GM21737 (cell line): ENCODE measurements at regions not wholly inside any gene's neighbourhood (a gene's known extent, or its start where the extent isn't known, plus 50 kb on each side); places are given as distances from the start of the nearest gene placed in this dataset.
"Not testable (repeated sequence)": the region's sequence is repeated elsewhere in the genome, so short reads cannot be mapped to it uniquely, and the experiment has no call there.

Experiments used
- ATAC-seq: cut with Tn5 transposase; IDR thresholded peaks from one replicate; pipeline ENCODE4 v1.9.1; 2021; ENCODE audit warnings: mild to moderate bottlenecking, moderate library complexity; ENCODE audit not compliant: unreplicated experiment

DNA sequence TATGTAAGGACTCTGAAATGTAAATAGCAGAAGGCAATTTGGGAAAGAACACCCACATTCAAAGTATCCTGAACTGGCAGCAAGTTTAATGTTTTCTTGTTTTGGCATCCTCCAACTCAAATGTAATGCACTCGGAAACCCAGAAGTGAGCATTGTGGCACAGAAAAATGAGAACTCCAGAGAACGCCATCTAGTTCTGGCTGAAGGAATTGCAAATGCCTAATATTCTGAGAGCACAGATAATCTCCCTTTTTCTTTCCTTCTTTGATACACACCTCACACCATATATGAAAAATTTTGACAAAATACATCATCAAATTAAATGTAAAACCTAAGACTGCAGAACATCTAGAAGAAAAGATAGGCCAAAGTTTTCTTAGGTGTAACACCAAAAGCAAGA is 52.1 kb downstream of the PWWP3B start:
- ATAC-seq = no peak

DNA sequence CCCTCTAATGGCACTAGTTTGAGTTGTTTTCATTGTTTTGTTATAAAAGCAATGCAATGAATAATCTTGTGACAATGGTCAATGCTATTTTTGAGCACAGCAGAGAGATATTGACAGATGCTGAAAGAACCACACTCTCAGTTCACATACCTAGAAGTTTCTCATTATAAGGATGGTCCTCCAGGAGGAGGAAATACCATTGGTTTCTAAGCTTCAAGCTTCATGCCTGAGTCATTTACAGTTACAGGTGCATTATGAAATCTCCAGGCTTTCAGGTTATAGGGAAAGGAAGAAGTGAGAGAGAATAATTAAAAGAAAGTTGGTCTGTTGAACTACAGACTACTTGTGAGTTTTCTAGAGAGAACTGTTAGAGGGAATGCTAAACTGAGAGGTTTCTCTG is 75.3 kb downstream of the PWWP3B start:
- ATAC-seq = no peak

DNA sequence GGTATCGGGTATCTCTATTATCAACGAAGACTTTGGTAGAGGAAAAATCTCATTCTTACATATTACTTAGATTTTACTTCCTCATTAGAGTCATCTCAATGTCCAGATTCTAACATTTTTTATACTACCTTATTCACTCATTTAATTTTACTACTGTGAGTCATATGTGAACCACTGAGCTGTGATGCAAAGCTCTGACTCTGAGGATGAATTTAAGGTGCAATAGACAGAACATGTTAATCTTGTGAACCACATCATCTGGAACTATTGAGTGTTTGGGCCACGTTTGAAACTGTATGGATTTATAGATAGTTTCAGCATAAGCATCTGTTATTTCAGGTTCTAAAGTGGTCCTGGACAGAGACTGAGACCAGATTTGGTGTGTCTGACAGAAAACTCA is 78.4 kb downstream of the PWWP3B start:
- no peak for ATAC-seq

DNA sequence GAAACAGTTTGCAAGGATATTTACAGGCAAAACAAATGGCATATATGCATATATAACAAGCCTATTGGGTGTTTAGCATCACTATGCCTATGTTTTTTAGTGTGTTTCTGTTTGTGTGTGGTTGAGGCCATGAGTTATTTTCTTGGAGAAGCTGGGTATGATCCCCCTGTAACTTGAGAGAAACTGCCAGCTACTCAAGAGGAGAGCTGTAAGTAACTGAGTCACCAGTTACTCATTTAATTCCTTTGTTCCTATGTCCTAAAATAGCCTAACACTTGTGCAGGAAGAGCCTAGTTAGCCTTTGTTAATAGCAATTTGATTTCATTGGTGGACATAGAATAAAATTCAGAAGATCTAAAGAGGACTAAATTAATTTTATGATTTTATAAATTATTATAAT is 79.1 kb downstream of the PWWP3B start:
- ATAC-seq = no peak

DNA sequence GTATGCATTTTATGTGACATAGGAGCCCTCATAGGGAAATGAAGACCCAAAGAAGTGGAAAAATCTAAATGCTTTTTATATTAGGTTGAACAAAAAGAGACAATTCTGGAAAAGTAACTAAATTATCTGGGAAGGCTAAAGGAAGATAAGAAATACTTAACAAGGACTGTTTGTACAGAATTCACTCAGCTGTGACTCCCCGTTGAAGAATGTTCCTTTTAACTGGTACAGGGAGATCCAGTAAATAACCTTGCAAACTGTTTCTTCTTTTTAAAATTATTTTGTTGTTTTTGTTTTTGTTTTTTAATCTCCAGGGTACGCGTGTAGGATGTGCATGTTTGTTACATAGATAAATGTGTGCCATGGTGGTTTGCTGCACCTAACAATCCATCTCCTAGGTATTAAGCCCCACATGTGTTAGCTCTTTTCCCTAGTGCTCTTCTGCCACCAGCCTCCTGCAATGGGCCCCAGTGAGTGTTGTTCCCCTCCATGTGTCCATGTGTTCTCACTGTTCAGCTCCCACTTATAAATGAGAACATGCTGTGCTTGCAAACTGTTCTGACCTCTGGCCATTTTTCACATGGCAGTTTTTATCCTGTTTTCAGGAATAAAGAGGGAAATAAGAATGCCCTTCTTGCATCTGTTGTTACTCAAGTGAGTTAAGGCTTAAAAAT is 81.7 kb downstream of the PWWP3B start:
- no peak for ATAC-seq

DNA sequence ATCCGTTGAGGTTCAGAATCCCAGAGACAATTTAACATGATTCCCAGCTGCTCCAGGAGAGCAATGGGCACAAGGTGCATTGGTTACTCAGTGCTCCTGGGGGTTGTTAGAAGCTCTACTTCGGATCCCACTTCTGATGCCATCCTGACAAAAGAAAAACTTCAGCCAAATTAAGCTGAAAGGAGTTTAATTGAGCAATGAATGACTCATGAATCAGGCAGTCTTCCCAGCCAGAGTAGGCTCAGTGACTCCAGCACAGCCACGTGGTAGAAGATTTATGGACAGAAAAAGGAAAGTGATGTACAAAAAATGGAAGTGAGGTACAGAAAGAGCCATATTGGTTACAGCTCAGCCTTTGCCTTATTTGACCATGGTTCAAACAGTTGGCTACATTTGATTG is 95.7 kb downstream of the PWWP3B start:
- ATAC-seq = no peak

DNA sequence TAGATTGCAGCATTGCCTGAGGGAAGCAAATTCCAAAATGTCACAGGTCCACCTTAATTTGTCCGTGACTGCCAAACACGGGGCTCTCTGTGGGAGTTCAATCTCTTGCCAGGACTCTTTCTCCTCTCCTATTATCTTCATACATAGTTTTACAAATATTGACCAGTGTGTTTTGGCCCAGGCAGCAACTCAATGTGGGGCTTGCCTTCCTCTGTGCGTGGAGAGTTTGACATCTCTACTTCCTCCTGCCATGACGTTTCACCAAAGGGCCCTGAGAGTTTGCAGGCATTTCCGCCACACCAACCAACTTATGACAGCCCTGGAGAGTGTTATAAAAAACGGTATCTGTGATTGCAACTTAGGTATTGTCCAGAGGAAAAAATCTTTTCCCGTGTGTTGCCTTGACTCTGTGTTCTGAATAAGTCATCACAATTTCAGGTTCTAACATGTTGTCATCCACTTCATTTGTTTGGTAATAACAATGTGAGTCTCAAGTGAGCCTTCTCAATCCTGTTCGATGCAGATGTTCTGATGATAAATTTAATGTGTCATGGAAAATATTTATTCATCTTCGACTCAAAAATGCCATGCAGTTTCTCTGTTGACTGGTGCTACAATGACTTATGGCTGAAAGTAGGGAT is 106.0 kb downstream of the PWWP3B start:
- not testable (repeated sequence) for ATAC-seq

DNA sequence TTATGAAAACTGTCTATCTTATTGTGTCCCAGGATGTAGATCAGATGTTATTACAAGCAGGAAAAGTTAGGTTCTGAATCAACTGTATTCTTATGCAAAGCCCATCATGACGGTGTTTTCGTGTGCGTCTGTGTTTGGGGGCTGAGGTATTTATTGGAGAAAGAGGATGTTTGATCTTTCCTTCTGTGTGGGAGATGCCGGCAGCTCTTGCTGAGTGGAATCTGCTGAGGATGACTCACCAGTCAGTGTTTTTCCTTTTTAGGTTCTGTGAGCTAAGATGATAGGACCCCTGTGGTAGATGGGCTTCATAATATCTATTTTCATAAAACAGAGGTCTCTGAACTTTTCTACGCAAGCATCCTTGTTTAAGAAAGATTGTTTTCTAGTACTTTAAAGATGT is 107.1 kb downstream of the PWWP3B start:
- ATAC-seq = not testable (repeated sequence)

DNA sequence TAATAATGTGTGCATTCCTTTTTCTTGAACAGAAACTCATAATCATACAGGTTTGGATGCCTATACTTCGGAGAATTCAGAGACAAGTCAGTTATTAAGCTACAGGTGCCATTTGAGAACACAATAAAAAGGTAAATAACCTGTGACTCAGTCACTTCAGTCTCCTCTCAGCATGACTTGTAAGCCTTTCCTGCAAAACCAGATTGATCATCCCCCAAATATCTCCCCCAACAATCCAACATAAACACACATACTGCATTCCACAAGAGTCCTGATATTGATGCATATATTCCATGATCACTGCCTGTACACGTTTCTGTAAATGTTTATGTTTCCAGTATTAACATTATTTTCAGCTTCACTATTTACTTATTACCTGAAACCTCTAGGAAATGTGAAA is 110.8 kb downstream of the PWWP3B start:
- no peak for ATAC-seq

DNA sequence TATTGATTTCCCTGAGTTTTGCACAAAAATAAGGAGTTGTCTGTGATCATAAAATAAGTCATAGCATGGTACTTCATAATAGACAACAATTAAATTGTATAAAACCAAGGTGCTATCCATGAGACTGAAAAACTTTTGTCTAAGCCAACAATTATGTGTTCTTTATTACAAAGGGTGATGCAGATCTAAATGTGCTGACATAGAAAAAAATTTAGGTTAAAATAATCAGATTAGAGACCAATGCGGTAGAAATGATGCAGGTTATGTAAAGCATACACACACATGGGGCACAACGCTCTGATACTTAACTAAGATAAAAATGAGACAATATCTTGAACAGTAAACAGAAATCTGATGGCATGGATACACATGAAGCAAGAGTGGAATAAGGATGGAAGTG is 113.3 kb downstream of the PWWP3B start:
- no peak for ATAC-seq

DNA sequence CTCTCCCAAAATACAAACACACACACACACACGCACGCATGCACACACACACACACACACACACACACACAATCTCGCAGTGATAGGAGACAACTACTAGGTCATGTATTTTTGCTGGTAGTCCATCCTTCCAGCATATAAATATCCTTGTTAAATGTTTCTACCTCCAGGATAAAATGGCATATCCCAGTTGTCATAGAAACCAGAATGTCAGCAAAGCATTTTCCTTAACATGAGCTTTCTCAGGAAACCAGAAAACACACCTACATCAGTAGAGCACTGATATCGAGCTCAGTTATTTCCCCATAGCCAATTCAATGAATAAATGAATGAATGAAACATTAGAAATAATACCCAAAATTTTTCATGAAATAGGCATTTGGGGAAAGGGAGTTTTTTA is 115.7 kb downstream of the PWWP3B start:
- ATAC-seq = no peak

DNA sequence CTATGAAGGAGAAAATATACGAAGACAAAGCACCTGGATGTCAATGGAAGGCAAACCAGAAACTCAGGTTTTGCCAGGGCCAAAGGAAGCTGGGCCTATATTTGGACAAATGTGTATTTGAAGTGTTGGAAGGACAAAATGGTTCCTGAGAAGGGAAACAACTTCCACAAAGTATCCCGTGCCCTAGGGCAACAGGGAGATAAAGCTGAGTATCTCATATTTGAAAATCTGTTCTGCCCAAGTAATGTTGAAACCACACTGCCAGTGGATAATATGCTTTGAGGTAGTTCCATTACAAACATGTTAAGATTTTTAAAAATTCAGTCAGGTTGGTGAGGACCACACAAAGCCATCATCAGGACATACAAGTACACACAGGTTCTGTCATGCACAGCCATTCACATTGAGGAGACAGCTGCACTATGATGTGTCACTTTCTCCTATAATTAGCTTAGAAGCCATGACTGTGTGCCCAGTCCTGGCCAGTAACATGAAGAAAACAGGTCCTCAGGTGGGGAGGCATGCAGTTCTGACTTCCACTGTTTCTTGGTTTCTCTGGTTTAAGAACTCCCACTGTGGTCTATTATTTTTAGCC is 116.4 kb downstream of the PWWP3B start:
- no peak for ATAC-seq

DNA sequence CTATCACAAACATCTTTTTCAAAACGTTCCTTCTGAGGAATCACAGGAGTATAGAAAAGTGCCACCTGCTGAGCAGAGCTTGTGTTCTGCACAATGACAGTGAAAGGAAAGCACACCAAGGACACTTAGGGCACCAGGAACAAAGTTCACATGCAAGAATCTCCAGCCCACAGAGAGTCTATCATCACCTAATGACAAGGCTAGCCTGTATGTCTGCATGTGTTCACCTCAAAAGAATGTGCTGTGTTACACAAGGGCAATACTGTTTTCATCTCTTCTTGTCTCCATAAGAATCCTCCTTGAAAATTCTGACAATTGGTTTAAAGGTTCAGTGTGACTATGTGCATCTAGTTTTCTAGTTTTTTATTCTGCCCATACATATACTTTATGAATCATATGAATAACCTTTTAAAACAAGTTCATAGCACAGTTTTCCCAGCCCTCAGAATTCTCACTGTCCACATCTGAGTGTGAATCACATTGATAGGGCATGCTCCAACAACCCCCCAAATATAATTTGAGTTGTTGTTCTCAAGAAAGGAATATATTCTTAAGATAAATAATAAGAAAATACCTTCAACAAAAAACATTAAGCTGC is 118.0 kb downstream of the PWWP3B start:
- ATAC-seq = no peak

DNA sequence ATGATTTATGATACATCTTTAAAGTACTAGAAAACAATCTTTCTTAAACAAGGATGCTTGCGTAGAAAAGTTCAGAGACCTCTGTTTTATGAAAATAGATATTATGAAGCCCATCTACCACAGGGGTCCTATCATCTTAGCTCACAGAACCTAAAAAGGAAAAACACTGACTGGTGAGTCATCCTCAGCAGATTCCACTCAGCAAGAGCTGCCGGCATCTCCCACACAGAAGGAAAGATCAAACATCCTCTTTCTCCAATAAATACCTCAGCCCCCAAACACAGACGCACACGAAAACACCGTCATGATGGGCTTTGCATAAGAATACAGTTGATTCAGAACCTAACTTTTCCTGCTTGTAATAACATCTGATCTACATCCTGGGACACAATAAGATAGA is 122.7 kb downstream of the PWWP3B start:
- ATAC-seq = not testable (repeated sequence)

DNA sequence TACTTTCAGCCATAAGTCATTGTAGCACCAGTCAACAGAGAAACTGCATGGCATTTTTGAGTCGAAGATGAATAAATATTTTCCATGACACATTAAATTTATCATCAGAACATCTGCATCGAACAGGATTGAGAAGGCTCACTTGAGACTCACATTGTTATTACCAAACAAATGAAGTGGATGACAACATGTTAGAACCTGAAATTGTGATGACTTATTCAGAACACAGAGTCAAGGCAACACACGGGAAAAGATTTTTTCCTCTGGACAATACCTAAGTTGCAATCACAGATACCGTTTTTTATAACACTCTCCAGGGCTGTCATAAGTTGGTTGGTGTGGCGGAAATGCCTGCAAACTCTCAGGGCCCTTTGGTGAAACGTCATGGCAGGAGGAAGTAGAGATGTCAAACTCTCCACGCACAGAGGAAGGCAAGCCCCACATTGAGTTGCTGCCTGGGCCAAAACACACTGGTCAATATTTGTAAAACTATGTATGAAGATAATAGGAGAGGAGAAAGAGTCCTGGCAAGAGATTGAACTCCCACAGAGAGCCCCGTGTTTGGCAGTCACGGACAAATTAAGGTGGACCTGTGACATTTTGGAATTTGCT is 123.8 kb downstream of the PWWP3B start:
- not testable (repeated sequence) for ATAC-seq

DNA sequence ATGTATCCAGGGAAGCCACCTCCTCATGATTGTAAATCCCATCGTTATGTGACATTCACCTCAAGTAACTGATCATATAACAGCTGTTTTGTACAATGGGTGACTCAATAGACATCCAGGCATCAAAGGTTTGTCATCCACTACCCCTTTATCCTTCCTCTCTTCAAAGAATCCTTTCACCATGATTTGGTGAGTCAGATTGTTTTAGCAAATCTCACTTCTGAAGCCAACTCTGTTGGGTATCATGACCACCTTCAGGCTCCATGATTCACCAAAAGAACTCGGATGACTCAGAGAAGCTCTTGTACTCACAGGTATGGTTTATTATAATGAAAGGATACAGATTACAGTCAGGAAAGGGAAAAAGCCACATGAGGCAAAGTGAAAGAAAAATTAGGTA is 132.1 kb downstream of the PWWP3B start:
- no peak for ATAC-seq

DNA sequence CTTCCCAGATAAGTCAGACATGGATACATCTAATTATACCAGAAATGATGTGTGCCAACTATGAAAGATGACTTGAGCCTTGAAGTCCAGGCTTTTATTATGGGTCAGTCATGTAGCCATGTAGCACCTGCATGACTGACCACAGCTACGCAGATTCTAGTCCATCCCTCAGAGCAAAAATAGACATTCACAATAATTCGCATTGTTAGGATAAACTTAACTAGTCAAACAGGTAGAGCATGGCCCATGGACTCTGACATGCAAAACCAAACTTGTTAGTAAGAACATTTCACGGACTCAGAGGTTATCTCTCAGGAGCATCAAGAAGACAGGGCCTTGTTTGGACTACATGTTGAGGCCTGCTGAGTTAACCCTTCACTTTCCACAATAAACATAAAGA is 132.6 kb downstream of the PWWP3B start:
- no peak for ATAC-seq

DNA sequence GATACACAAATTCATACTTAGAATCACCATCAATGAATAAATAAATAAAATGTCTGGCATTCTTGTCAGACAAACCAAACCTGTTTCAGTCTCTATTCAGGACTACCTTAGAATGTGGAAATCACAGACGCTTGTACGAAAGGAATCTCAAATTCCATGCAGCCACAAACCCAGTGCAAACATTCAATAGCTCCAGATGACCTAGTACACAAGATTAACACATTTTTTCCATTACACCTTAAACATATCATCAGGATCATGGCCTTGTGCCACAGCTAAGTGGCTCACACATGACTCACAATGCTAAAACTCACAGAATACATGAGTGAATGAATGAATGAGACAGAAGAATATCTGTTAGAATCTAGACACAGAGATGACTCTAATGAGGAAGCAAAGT is 134.2 kb downstream of the PWWP3B start:
- no peak for ATAC-seq

DNA sequence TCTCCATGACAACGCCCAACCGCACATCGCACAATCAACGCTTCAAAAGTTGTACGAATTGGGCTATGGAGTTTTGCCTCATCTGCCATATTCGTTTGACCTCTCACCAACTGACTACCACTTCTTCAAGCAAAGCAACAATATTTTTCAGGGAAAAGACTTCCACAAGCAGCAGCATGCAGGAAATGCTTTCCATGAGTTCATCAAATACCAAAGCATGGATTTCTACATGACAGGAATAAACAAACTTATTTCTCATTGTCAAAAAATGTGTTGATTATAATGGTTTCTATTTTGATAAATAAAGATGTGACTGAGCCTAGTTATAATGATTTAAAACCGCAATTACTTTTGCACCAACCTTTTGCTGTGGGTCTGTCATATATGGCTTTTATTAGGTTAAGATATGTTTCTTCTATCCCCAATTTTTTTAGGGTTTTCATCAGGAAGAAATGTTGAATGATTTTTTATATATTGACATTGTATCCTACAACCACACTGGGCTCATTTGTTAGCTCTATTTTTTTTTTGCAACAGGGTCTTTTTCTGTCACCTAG is 138.4 kb downstream of the PWWP3B start:
- ATAC-seq = no peak

DNA sequence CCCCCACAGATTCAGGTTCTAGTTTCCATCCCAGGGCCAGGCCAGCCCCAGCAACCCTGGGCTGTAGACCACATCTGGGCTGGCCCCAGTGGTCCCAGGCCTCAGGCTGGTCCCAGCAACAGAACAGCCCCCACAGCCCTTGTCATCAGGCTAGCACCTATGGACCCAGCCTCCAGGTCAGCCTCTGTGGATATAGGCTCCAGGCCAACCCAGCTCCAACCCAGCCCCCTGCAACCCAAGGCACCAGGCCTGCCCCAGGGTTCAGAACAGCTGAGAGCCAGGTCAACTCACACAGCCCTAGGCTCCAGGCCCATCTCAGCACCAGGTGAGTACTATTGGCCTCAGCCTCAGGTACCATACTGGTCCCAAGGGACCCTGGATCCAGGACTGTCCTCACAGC is 155.3 kb downstream of the PWWP3B start:
- no peak for ATAC-seq

DNA sequence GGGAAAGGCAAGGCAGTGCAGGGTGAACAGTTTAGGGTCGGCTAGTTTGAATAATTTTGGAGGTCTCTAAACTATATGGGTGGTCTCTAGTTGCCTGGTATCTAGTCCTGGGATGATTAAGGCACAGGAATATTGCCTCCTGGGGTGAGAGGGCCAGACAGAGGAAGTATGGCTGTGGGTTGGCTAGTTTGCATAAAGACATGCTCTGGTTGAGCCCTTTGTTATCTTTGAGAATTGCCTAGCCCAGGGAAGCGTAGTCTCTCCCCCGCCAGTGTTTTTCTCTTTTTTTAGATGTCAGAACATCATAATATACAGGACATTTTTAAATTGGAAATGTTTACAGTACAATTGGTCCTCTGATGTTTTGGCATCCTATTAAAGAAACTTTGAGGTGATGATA is 163.5 kb downstream of the PWWP3B start:
- no peak for ATAC-seq
